ENCODE measurements at regions not wholly inside any gene's neighbourhood (a gene's known extent, or its start where the extent isn't known, plus 50 kb on each side); places are given as distances from the start of the nearest gene placed in this dataset.

DNA sequence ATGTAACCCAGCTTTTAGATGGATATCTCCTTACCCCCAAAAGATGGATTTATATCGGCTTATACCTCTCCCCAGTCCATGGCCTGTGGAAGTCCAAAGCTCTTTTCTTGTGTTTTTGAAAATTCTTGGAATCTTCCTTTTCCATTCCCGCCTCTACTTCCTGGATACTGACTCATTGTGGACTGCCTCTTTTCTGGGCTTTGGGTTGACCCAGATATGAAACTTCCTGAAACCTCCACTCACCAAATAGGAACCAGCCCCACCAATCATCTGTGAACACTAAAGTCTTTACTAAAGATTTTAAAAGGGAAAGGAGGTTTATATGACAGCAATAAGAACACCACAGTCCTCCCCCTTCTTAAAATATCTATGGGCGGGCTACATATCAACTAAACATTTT, 163.4 kb upstream of the SYN3 start:
- Mint-ChIP-seq H3K27ac (no peak overlapping the region), H3K4me3 (no peak overlapping the region)

DNA sequence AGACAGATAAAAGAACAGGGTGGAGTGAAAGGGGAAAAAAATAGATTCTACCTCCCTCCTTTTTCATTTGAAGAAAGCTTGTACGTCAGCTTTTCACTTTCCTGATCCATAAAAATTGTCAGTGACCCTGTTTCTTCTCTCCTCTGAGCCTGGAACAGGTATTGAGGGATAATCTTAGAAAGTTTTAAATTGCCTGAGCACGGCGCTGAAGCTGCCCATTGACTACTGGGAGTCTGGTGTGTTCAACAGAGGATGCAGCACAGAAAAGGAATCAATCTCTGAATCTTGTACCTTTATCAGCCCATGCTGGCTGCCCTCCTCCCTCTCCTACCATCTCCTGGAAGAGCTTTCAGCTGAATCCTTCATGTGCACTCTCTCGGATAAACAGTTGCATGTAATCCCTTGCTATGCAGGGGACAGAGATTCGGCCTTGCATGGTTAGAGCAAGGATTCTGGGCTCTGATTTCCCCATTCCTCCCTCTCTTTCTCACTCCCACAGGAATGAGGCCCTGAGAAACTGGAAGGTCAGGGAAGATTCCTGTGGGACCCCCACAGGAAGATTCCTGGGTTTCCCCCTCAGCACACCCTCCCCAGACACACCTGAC, 162.4 kb upstream of the SYN3 start:
- Mint-ChIP-seq H3K27ac (no peak overlapping the region), H3K27me3 (no peaks in the 10 kb centered on the region), H3K4me1 (ENCODE audit: low read depth in 2 of 2) (no peaks in the 10 kb centered on the region), H3K9me3 (no peaks in the 10 kb centered on the region), H3K4me3 (no peak overlapping the region), H3K36me3 (ENCODE audit: insufficient read depth) (no peaks in the 10 kb centered on the region)
- ATAC-seq (replicated peaks) (no peak), DNase-seq (no peak)

More for the DNA sequence above, 163.4 kb upstream of the SYN3 start:
- no peaks in the 10 kb centered on the region for H3K27me3 Mint-ChIP-seq
- no peaks in the 10 kb centered on the region for H3K36me3 Mint-ChIP-seq (ENCODE audit: insufficient read depth)
- H3K9me3 Mint-ChIP-seq = no peaks in the 10 kb centered on the region
- DNase-seq = no peak
- H3K4me1 Mint-ChIP-seq (ENCODE audit: low read depth in 2 of 2) = no peaks in the 10 kb centered on the region
- no peak for ATAC-seq (replicated peaks)

DNA sequence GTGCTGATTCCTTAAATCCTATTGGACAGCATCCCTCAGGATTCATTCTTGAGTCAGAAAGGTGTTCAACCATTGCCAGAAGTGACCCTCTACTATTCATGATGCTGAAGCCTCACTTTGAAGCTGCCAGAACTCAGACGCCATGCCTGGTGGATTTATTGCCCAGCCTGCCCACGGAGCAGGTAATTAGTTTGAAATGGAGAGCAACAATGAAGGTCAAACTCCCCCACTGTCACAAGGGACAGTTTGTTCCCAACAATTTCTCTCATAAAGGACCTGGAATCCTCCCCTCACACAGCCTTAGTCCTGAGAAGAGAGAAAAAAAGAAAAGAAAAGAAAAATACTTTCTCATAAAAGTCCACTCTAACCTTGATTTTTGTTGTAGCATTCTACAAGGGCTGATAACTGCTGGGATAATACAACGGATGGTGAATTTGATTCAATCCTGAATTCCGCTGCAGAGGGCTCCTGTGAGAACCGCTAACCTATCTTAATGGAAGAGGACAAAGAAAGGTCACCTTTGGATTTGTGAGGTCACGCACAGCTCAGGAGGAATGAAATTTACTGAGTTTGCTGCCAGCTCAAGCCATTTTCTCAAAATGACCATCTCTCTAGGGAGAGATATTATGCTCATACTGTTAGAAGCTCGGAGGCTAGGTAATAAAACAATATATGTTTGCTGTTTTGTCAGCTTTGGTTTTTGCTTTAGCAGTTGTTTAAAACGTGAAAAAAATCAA, 161.6 kb upstream of the SYN3 start:
- ATAC-seq (replicated peaks) (no peak), DNase-seq (no peak)
- Mint-ChIP-seq H3K4me3 (no peak overlapping the region), H3K27ac (no peak overlapping the region), H3K27me3 (no peaks in the 10 kb centered on the region), H3K4me1 (ENCODE audit: low read depth in 2 of 2) (no peaks in the 10 kb centered on the region), H3K36me3 (ENCODE audit: insufficient read depth) (no peaks in the 10 kb centered on the region), H3K9me3 (no peaks in the 10 kb centered on the region)

DNA sequence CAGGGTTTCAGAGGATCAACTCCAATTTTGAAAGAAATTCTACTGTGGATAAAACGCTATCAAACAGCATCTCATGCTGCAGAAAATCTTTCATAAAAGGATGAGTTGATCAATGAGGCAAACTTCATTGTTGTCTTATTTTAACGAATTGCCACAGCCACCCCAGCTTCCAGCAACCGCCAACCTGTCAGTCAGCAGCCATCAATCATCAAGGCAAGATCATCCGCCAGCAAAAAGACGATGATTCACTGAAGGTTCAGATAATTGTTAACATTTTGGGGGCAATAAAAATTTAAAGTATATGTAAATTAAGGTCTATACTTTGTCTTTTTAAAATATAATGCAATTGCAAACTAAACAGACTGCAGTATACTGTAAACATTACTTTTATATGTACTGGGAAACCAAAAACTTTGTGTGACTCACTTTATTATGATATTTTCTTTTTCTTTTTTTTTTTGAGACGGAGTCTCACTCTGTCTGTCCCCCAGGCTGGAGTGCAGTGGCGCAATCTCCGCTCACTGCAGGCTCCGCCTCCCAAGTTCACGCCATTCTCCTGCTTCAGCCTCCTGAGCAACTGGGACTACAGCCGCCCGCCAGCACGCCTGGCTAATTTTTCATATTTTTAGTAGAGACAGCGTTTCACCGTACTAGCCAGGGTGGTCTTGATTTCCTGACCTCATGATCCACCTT, 155.3 kb upstream of the SYN3 start:
- ATAC-seq (replicated peaks) = no peak
- DNase-seq = no peak
- Mint-ChIP-seq H3K9me3 (peaks cover 0 to 2% of the 10 kb centered on the region in 2 donors), H3K27me3 (peaks cover 4 to 12% of the 10 kb centered on the region in 2 donors), H3K27ac (no peak overlapping the region), H3K4me3 (no peak overlapping the region), H3K4me1 (ENCODE audit: low read depth in 2 of 2) (peaks cover 0 to 3% of the 10 kb centered on the region in 2 donors), H3K36me3 (ENCODE audit: insufficient read depth) (no peaks in the 10 kb centered on the region)

DNA sequence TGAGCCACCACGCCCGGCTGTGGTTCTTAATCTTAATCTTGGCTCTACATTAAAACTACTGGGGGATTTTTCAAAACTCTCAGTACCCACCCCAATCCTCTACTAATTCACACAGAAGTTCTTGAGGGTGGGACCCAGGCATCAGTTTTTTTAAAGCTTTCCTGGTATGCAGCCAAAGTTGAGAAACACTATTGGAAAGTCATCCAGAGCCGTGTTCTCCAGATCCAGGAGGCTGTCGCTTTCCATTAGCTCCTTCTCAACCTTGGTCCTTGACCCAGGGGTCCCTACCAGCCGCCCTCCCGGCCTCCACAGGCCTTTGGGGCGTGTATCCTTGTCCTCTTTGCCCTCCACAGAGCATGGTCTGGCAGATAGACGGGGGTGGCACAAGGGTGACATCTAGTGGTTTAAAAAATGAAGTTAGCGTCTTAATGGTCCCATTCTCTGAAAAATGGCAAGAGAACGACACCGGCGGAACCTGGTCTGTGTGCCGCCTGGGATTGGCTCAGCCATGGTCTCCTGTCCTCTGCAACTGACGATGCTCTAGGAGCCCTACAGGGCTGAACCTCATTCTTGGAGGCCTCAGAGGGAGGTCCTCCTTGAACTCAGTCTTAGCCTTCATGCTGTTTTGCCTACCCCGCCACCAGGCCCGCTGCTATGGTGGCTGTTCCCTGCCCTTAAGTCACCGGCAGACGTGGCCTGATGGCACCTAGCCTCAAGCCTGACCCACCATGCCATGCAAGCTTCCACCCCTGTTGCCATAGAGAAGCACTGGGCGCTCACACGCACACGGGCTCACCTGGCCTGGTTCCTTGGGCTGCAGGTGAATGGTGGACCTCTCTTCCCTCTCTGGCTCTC, 152.0 kb upstream of the SYN3 start:
- Mint-ChIP-seq H3K4me3 (no peak overlapping the region), H3K9me3 (peaks cover 2 to 6% of the 10 kb centered on the region in 2 donors), H3K27ac (no peak overlapping the region), H3K4me1 (ENCODE audit: low read depth in 2 of 2) (peaks cover 0 to 3% of the 10 kb centered on the region in 2 donors), H3K27me3 (peaks cover 8 to 12% of the 10 kb centered on the region in 2 donors), H3K36me3 (ENCODE audit: insufficient read depth) (no peaks in the 10 kb centered on the region)
- ATAC-seq (replicated peaks) (no peak), DNase-seq (peak in 1 of 3 experiments; percentile 1)

DNA sequence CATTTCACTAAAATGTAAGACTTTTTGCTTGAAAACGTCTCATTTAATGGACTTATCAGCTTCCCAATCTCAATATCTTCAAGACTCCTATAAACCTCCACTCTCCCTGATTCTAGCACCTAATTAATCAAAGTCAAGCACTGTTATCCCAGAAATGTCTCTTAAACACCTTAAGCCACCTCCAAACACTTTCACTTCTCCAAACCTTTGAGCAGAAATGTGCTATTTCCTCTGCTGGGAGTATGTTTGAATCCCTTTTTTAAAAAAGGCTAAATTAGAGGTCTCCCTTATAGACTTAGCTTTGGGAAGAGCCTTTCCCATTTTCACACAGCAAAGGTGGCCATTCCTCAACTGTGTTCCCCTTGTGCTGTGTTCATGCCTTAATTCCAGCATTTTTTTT, 146.2 kb upstream of the SYN3 start:
- Mint-ChIP-seq H3K9me3 (peaks cover 2 to 6% of the 10 kb centered on the region in 2 donors), H3K4me1 (ENCODE audit: low read depth in 2 of 2) (no peaks in the 10 kb centered on the region), H3K27ac (no peak overlapping the region), H3K36me3 (ENCODE audit: insufficient read depth) (no peaks in the 10 kb centered on the region), H3K27me3 (peaks cover 0 to 4% of the 10 kb centered on the region in 2 donors), H3K4me3 (no peak overlapping the region)
- DNase-seq (no peak), ATAC-seq (replicated peaks) (no peak)

DNA sequence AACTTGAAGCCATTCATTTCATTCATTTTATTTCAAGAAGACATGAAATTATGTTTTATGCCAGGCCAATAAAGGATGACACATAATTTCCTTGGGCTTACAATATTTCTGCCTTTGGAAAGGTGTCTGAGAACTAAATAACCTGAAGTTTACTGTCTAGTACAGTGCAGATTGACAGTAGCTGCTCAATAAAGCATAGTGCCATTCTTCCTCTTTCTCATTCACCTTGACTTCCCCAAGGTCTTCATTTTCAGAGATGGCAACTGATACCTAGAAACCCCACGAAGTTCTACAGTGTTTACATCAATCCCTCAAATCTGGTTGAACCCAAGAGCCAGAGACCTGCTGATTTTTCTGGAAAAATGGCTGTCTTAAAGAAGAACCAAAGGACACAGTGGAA, 144.3 kb upstream of the SYN3 start:
- Mint-ChIP-seq H3K36me3 (ENCODE audit: insufficient read depth) (no peaks in the 10 kb centered on the region), H3K4me1 (ENCODE audit: low read depth in 2 of 2) (no peaks in the 10 kb centered on the region), H3K4me3 (no peak overlapping the region), H3K27me3 (peaks cover 0 to 4% of the 10 kb centered on the region in 2 donors), H3K9me3 (peaks cover 0 to 4% of the 10 kb centered on the region in 2 donors), H3K27ac (no peak overlapping the region)
- ATAC-seq (replicated peaks) = no peak
- DNase-seq = no peak

DNA sequence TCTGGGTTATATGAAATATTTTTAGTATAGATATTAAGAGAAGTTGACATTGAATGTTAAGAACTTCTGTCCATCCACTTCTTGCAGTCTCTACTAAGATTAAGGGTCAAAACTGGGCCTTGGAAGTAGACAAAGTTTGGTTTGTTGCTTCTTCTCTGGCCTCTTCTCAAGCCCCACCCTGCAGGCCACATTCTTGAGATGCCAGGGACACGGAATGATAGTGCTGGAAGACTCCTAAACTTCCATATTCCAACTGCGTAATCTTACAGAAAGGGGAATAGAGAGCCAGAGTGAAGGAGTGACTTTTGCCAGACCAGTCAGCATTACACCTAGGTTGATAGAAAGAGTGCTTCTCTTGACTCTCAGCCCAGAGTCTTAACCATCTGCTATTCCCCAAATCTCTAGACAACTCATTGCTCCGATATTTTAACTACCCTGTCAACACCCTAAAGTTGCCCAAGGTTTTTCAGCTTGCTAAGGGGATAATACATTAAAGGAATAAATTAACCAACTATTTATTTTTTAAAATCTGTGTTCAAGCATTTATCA, 136.4 kb upstream of the SYN3 start:
- Mint-ChIP-seq H3K9me3 (no peaks in the 10 kb centered on the region), H3K27me3 (no peaks in the 10 kb centered on the region), H3K27ac (no peak overlapping the region), H3K36me3 (ENCODE audit: insufficient read depth) (no peaks in the 10 kb centered on the region), H3K4me3 (no peak overlapping the region), H3K4me1 (ENCODE audit: low read depth in 2 of 2) (no peaks in the 10 kb centered on the region)
- ATAC-seq (replicated peaks) (no peak), DNase-seq (no peak)

DNA sequence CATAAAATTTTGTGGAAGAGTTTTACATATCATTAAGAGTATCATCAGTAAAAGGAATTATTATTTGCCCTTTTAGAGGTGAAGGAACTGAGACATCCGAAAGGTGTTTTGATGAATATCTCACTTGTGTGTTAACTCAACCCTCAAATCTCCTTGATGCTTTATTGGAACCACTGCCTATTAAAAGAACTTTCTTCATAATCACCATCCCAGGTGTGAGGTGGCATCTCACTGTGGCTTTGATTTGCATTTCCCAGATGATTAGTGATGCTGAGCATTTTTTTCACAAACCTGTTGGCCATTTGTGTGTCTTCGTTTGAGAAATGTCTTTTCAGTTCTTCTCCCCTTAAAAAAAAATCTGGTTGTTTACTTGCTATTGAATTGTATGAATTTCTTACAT, 134.0 kb upstream of the SYN3 start:
- no peak for DNase-seq
- Mint-ChIP-seq H3K4me3 (no peak overlapping the region), H3K27me3 (no peaks in the 10 kb centered on the region), H3K27ac (no peak overlapping the region), H3K9me3 (peaks cover 0 to under 1% of the 10 kb centered on the region in 2 donors), H3K36me3 (ENCODE audit: insufficient read depth) (no peaks in the 10 kb centered on the region), H3K4me1 (ENCODE audit: low read depth in 2 of 2) (no peaks in the 10 kb centered on the region)
- no peak for ATAC-seq (replicated peaks)

DNA sequence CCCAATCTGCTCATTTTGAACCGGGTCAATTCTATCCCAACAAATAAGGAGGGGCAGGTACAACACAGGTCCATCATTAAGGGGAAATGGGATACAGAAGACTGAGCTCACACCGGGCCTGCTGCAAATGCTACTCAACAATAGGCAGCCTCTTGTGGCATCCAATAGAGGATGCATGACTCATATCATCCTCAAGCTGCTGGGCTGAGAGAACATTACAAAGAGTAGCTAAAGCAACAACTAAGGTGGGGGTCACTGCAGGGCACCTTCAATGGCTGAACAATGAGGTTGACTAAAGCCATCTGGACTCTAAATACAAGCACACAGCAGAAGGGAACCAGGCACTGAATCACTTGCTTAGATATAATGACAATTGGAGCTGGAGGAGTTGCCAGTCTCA, 130.1 kb upstream of the SYN3 start:
- no peak overlapping the region for H3K27ac Mint-ChIP-seq
- DNase-seq (no peak), ATAC-seq (replicated peaks) (no peak)
- no peaks in the 10 kb centered on the region for H3K4me1 Mint-ChIP-seq (ENCODE audit: low read depth in 2 of 2)
- no peaks in the 10 kb centered on the region for H3K27me3 Mint-ChIP-seq
- H3K36me3 Mint-ChIP-seq (ENCODE audit: insufficient read depth) = no peaks in the 10 kb centered on the region
- H3K4me3 Mint-ChIP-seq = no peak overlapping the region
- H3K9me3 Mint-ChIP-seq = peaks cover 0 to 1% of the 10 kb centered on the region in 2 donors

DNA sequence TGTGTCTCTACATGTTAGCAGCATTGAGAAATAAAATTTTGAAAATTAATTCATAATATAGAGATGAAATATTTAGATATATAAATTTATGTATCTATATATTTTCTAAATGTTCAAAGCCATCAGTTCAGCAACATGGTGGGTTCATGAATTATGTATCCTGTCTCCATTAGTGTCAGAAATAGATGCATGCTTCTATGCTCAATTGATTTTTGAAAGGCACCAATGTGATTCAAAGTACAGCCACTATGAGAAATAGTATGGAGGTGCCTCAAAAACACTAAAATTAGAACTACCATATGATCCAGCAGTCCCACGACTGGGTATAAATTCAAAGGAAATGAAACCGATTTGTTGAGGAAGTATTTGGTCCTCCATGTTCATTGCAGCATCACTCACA, 128.6 kb upstream of the SYN3 start:
- ATAC-seq (replicated peaks) = no peak
- Mint-ChIP-seq H3K27ac (no peak overlapping the region), H3K36me3 (ENCODE audit: insufficient read depth) (no peaks in the 10 kb centered on the region), H3K4me1 (ENCODE audit: low read depth in 2 of 2) (no peaks in the 10 kb centered on the region), H3K27me3 (no peaks in the 10 kb centered on the region), H3K4me3 (no peak overlapping the region), H3K9me3 (peaks cover 0 to 4% of the 10 kb centered on the region in 2 donors)
- no peak for DNase-seq

DNA sequence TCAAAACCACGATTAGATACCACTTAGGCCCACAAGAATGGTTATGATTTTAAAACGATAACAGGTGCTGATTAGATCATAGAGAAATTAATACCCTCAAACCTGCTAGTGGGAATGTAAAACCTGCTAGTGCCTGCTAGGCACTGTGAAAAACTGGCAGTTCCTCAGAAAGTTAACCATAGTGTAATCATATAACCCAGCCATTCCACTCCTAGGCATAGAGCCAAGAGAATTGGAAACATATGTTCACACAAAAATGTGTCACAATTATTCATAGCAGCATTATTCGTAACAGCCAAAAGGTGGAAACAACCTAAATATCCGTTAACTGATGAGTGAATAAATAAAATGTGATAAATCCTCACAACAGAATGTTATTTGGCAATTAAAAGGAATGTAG, 122.2 kb upstream of the SYN3 start:
- Mint-ChIP-seq H3K27ac (no peak overlapping the region), H3K27me3 (no peaks in the 10 kb centered on the region), H3K9me3 (peaks cover 0 to 3% of the 10 kb centered on the region in 2 donors), H3K4me3 (no peak overlapping the region), H3K36me3 (ENCODE audit: insufficient read depth) (no peaks in the 10 kb centered on the region), H3K4me1 (ENCODE audit: low read depth in 2 of 2) (no peaks in the 10 kb centered on the region)
- no peak for DNase-seq
- no peak for ATAC-seq (replicated peaks)

Measured in effector memory CD8-positive, alpha-beta T cell (primary cell).